Fibroblast of lung (primary cell): ENCODE measurements at regions not wholly inside any gene's neighbourhood (a gene's known extent, or its start where the extent isn't known, plus 50 kb on each side); places are given as distances from the start of the nearest gene placed in this dataset.

Experiments used
- EZH2 ChIP-seq: IDR thresholded peaks from 2 replicates; pipeline ENCODE4 v1.5.1; 2012; ENCODE audit warnings: low read length, control low read depth, mild to moderate bottlenecking; ENCODE audit errors: missing control alignments
- TF ChIP-seq, protein P1 (sequence below), 2 donors: IDR thresholded peaks in 1 of 2; conservative IDR thresholded peaks in 1 of 2; 1 replicate in 1 of 2; 2 replicates in 1 of 2; pipeline ENCODE4 v1.5.1; 2011 to 2012; ENCODE audit warnings: low read length in 2 of 2, control low read depth in 1 of 2, inconsistent platforms in 1 of 2, low read depth in 1 of 2, mild to moderate bottlenecking in 1 of 2

DNA sequence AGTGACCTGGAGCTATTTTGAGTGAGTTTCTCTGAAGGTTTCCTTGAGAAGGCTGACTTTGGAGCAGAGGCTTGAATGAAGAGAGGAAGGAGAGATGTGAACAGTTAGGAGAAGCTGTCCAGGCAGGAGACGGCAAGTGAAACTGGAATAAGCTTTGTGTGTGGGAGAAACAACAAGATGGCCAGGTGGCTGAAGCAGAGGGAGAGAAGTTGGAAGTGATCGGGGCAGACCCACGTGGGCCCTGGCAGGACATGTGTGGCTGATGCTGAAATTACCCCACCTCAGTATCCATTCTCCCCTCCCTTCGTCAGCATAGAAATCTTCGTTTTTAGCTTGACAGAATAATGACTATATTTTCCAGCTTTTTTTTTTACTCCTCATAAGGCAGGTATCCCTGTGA, 809.2 kb upstream of the TMEM132C start:
- TF ChIP-seq, protein P1, sequence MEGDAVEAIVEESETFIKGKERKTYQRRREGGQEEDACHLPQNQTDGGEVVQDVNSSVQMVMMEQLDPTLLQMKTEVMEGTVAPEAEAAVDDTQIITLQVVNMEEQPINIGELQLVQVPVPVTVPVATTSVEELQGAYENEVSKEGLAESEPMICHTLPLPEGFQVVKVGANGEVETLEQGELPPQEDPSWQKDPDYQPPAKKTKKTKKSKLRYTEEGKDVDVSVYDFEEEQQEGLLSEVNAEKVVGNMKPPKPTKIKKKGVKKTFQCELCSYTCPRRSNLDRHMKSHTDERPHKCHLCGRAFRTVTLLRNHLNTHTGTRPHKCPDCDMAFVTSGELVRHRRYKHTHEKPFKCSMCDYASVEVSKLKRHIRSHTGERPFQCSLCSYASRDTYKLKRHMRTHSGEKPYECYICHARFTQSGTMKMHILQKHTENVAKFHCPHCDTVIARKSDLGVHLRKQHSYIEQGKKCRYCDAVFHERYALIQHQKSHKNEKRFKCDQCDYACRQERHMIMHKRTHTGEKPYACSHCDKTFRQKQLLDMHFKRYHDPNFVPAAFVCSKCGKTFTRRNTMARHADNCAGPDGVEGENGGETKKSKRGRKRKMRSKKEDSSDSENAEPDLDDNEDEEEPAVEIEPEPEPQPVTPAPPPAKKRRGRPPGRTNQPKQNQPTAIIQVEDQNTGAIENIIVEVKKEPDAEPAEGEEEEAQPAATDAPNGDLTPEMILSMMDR (conservative IDR thresholded peaks at IDR 0.05 in 1 of 2, IDR thresholded peaks at IDR 0.05 in 1 of 2; ENCODE audit: low read depth in 1 of 2, low read length in 2 of 2) = no peak
- TF ChIP-seq EZH2 = no peak
